ENCODE measurements at regions not wholly inside any gene's neighbourhood (a gene's known extent, or its start where the extent isn't known, plus 50 kb on each side); places are given as distances from the start of the nearest gene placed in this dataset.

DNA sequence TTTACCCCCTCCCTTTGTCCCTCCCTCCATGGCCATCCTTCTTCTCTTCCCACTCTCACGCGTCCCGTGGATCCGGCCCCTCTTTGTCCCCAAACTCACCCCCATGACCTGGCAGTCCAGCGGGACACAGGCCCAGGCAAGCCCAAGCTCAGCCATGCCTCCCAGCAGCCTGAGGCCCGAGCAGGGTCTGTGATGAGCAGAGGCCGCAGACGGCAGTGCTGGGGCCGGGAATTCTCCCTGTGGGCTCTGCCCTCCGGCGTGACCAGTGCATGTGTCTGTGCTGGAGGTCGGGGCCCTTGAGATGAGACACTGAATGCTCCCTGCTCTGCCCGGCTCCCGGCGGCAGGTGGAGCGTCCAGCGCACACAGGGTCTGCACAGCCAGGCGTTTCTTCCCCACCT, 237.9 kb downstream of the BRD1 start:
- Histone ChIP-seq H2AFZ (ENCODE audit: low read depth, low read length) (no peak overlapping the region), H3K4me1 (ENCODE audit: insufficient read depth, low read length) (no peaks in the 10 kb centered on the region), H3K4me3 (ENCODE audit: low read length) (no peak overlapping the region), H3K36me3 (ENCODE audit: insufficient read depth, low read length) (no peaks in the 10 kb centered on the region), H3K27me3 (ENCODE audit: insufficient read depth, low read length) (peaks cover 6% of the 10 kb centered on the region), H3K9me3 (ENCODE audit: low read length) (no peaks in the 10 kb centered on the region)

DNA sequence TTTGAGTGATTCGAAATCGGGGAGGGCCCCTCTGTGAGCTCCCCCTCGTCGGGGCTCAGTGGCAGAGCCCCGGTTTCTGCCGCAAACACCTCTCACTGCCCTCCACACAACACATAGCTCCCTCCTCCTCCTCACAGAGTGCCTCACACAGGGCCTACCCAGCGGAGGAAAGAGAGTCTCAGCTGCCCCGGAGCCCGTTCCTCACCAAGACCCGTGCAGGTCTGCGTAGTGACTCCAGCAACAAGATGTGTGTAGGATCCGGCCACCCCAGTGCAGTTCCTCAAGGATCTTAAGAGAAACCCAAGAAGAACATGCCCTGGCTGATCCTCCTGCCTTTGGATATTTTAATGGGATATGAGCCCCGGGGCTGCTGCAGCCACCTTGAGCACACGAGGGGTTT, 238.4 kb downstream of the BRD1 start:
- Histone ChIP-seq H2AFZ (ENCODE audit: low read depth, low read length) (no peak overlapping the region), H3K36me3 (ENCODE audit: insufficient read depth, low read length) (no peaks in the 10 kb centered on the region), H3K4me3 (ENCODE audit: low read length) (no peak overlapping the region), H3K4me1 (ENCODE audit: insufficient read depth, low read length) (no peaks in the 10 kb centered on the region), H3K9me3 (ENCODE audit: low read length) (no peaks in the 10 kb centered on the region), H3K27me3 (ENCODE audit: insufficient read depth, low read length) (peaks cover 6% of the 10 kb centered on the region)

DNA sequence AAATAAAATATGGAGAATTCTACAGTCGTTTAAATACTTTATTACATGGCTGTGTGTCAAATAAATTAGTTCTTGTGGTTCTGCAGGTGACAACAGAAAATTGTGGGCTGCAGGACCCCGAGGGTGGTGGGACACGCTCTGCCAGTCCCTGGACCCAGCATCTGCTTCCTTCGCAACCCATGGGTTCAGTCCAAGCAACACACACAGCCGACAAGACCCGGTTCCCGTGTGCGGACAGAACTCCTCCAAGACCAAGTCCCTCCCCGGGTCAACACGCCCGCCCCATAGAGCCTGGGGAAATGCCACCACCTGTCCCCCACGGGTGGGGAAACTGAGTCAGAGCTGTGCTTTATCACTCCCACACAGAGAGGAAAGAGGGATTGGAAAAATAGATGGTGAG, 238.9 kb downstream of the BRD1 start:
- Histone ChIP-seq H3K36me3 (ENCODE audit: insufficient read depth, low read length) (no peaks in the 10 kb centered on the region), H3K4me3 (ENCODE audit: low read length) (no peak overlapping the region), H3K9me3 (ENCODE audit: low read length) (no peaks in the 10 kb centered on the region), H3K4me1 (ENCODE audit: insufficient read depth, low read length) (no peaks in the 10 kb centered on the region), H3K27me3 (ENCODE audit: insufficient read depth, low read length) (peaks cover 7% of the 10 kb centered on the region), H2AFZ (ENCODE audit: low read depth, low read length) (no peak overlapping the region)

DNA sequence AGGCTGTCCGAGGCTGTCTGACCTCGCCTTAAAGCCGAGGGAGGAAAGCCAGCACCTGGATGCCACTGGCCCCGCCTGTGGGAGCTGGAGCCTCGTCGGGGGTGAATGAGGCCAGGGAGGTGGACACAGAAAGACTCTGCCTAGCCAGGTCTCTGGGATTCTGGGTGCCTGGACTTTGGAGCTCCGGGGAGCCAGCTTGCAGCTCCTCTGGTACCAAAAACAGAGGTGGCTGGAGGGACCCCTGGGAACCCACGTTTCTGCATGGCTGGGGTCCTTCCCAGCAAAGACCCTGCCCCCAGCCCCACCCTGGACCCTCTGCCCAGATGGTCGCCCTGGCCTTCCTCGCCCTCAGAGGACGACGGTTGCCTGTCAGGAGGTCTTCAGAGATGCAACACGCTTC, 239.7 kb downstream of the BRD1 start:
- Histone ChIP-seq H2AFZ (ENCODE audit: low read depth, low read length) (no peak overlapping the region), H3K36me3 (ENCODE audit: insufficient read depth, low read length) (no peaks in the 10 kb centered on the region), H3K9me3 (ENCODE audit: low read length) (no peaks in the 10 kb centered on the region), H3K4me3 (ENCODE audit: low read length) (no peak overlapping the region), H3K27me3 (ENCODE audit: insufficient read depth, low read length) (peaks cover 9% of the 10 kb centered on the region), H3K4me1 (ENCODE audit: insufficient read depth, low read length) (no peaks in the 10 kb centered on the region)

DNA sequence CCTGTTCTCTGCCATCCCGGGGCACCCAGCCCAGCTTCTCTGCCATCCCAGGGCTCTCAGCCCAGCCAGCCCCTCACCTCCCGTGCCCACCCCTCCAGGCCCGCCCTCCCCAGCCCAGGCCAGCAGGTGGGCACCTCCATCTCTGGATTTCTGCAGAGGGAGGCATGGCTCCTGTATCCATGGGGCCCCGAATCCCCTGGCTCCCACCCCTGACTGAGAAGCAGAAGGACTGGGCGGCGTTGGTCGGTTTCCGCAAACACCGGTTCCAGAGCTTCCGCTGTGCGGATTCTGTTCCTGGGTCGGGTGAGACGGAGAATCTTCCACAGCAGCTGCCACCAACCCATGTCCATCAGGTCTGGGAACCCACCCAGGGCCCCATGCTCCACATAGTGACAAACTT, 240.3 kb downstream of the BRD1 start:
- Histone ChIP-seq H3K4me3 (ENCODE audit: low read length) (no peak overlapping the region), H3K9me3 (ENCODE audit: low read length) (no peaks in the 10 kb centered on the region), H3K36me3 (ENCODE audit: insufficient read depth, low read length) (no peaks in the 10 kb centered on the region), H3K27me3 (ENCODE audit: insufficient read depth, low read length) (peaks cover 9% of the 10 kb centered on the region), H2AFZ (ENCODE audit: low read depth, low read length) (no peak overlapping the region), H3K4me1 (ENCODE audit: insufficient read depth, low read length) (no peaks in the 10 kb centered on the region)

DNA sequence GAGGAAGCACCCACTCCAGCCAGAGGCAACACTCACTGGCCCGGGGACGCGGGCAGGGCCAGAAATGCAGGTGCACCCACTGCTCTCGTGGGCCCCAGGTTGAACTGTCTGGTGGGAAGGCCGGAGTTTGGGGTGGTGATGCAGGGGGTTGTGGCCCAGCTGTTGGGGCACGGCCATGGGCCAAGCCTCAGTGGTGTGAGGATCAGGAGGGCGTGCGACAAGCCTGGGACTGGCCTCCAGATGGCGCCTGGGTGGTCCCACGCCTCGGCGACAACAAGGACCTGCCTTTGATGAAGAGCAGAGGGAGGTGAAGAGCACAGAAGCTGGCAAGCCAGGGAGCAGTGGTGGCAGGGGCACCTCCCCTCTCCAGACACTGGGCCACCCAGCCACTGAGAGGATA, 240.8 kb downstream of the BRD1 start:
- H3K4me1 ChIP-seq (ENCODE audit: insufficient read depth, low read length) = no peaks in the 10 kb centered on the region
- H3K9me3 ChIP-seq (ENCODE audit: low read length) = no peaks in the 10 kb centered on the region
- H3K4me3 ChIP-seq (ENCODE audit: low read length) = no peak overlapping the region
- no peaks in the 10 kb centered on the region for H3K36me3 ChIP-seq (ENCODE audit: insufficient read depth, low read length)
- H2AFZ ChIP-seq (ENCODE audit: low read depth, low read length) = no peak overlapping the region
- H3K27me3 ChIP-seq (ENCODE audit: insufficient read depth, low read length) = peaks cover 9% of the 10 kb centered on the region

DNA sequence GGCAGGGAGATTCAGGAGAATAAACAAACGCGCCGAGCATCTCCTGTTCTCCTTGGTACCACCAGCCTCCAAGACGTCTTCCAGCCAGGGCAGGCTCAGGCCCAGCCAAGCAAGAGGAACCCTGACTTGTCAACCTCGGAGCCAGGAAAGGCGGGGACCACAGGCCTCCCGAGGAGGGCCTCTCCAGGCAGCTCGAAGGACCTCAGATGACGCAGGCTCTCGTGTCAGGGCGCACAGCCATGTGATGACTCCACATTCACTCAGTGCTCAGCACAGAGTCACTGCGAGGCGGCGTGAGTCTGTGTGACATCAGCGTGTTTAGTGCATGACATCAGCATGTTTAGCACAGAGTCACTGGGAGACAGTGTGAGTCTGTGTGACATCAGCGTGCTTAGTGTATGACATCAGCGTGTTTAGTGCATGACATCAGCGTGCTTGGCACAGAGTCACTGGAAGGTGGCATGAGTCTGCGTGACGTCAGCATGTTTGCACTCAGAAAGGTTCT, 241.4 kb downstream of the BRD1 start:
- no peaks in the 10 kb centered on the region for H3K36me3 ChIP-seq (ENCODE audit: insufficient read depth, low read length)
- peaks cover 9% of the 10 kb centered on the region for H3K27me3 ChIP-seq (ENCODE audit: insufficient read depth, low read length)
- H3K4me3 ChIP-seq (ENCODE audit: low read length) = no peak overlapping the region

DNA sequence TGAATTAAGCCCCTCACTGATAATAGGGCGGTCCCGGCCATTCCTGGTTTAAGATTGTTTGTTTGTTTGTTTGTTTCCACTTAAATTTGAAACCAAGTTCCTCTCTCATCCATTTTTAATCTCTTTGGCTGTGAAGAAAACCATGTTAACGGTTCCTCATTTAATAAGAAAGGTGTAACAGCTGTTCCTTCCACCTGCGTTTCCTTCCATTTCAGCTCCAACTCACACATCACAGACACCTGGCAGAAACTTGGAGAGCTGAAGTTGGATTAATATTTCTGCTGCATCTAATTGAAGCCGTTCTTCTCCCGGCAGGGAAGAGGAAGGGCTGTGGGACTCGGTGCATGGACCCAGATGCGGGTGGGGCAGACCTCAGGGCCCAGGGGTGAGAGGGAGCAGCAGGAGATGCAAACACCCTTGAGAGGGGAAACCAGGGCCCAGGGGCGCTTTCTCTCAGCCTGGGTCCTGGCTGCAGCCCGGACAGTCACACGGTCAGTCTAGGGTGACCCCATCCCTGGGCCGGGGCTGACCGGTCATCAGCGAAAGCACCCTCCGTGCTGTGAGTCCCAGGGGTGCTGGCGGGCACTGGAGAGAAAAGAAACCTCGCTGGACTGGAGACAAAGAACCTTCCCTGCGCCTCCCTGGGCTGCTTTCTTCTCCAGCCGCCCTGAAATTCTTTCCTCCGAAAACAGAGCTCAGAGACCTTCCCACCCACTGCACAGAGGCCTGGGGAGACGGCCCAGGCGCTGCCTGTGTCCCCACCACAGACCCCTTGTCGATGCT, 242.0 kb downstream of the BRD1 start:
- Histone ChIP-seq H3K4me3 (ENCODE audit: low read length) (no peak overlapping the region), H3K9me3 (ENCODE audit: low read length) (no peaks in the 10 kb centered on the region), H2AFZ (ENCODE audit: low read depth, low read length) (no peak overlapping the region), H3K27me3 (ENCODE audit: insufficient read depth, low read length) (peaks cover 9% of the 10 kb centered on the region), H3K4me1 (ENCODE audit: insufficient read depth, low read length) (no peaks in the 10 kb centered on the region), H3K36me3 (ENCODE audit: insufficient read depth, low read length) (no peaks in the 10 kb centered on the region)

More for the DNA sequence above, 241.4 kb downstream of the BRD1 start:
- Histone ChIP-seq H3K4me1 (ENCODE audit: insufficient read depth, low read length) (no peaks in the 10 kb centered on the region), H2AFZ (ENCODE audit: low read depth, low read length) (no peak overlapping the region), H3K9me3 (ENCODE audit: low read length) (no peaks in the 10 kb centered on the region)

DNA sequence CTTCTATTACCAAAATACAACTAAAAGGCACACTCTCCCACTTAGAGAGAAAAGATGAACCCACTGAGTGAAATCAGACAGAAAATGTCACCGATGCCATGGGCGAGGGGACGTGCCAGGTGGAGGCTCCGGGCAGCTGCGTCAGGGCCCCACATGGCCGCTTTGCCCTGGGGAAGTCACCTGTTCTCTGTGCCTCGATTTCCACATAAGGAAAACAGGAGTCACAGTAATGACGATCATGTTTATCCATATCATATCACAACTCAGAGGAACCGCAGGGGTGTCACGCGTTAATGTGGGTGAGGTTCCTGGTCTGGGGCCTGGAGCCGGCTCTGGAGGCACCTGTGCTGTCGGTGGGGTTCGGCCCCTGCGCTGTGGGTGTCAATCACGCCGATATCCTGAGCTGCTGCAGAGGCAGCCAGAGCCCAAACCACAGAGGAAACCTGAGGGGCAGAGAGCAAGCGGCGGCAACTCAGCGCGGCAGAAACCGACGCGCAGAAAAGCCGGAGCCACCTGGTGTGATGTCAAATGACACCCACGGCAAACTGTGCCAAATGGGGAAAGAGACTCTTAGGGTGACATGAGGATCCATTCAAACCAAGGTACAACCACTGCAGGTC, 243.7 kb downstream of the BRD1 start:
- no peak overlapping the region for H2AFZ ChIP-seq (ENCODE audit: low read depth, low read length)
- no peaks in the 10 kb centered on the region for H3K9me3 ChIP-seq (ENCODE audit: low read length)
- peaks cover 9% of the 10 kb centered on the region for H3K27me3 ChIP-seq (ENCODE audit: insufficient read depth, low read length)
- no peaks in the 10 kb centered on the region for H3K4me1 ChIP-seq (ENCODE audit: insufficient read depth, low read length)
- H3K4me3 ChIP-seq (ENCODE audit: low read length) = no peak overlapping the region
- H3K36me3 ChIP-seq (ENCODE audit: insufficient read depth, low read length) = no peaks in the 10 kb centered on the region

DNA sequence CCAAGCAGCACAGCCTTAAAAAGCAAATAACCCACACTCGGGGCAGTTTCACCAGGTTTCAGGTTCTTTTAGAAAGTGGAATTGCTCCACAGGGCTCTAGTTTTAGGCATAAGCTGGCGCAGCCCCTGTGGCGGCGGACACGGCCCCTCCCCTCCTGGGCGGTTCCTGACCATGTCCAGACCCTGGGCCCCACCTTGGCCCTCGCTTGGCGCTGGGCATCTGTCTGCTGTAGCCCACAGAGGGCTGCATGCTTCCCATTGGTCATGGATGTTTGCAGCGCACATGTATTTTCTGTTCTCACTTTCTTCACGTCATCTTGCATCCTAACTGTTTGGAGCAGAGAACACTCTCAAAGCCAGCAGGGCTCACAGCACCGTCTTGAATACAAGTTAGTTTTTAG, 244.3 kb downstream of the BRD1 start:
- H3K27me3 ChIP-seq (ENCODE audit: insufficient read depth, low read length) = peaks cover 9% of the 10 kb centered on the region
- H3K4me1 ChIP-seq (ENCODE audit: insufficient read depth, low read length) = no peaks in the 10 kb centered on the region
- H3K36me3 ChIP-seq (ENCODE audit: insufficient read depth, low read length) = no peaks in the 10 kb centered on the region
- H2AFZ ChIP-seq (ENCODE audit: low read depth, low read length) = no peak overlapping the region
- no peaks in the 10 kb centered on the region for H3K9me3 ChIP-seq (ENCODE audit: low read length)
- H3K4me3 ChIP-seq (ENCODE audit: low read length) = no peak overlapping the region

DNA sequence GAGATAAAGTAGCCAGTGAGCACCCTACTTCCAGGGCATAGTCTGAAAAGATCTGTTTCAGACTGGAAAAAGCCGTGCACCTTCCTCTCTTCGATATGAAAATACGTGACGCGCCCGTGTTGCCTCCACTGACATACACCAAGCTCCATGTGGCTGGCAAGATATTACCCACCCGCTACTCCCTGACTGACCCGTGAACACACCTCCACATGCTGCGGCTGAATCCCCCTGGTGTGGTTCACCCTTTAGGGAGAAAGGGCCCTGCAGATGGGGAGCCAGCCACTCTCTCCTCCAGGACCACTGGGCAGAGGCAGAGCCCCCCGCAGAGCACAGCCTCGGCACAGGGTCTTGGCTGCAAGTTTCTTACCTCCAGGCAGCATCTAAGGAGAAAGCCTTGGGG, 245.0 kb downstream of the BRD1 start:
- no peaks in the 10 kb centered on the region for H3K36me3 ChIP-seq (ENCODE audit: insufficient read depth, low read length)
- no peak overlapping the region for H2AFZ ChIP-seq (ENCODE audit: low read depth, low read length)
- peaks cover 9% of the 10 kb centered on the region for H3K27me3 ChIP-seq (ENCODE audit: insufficient read depth, low read length)
- no peaks in the 10 kb centered on the region for H3K9me3 ChIP-seq (ENCODE audit: low read length)
- no peaks in the 10 kb centered on the region for H3K4me1 ChIP-seq (ENCODE audit: insufficient read depth, low read length)
- H3K4me3 ChIP-seq (ENCODE audit: low read length) = no peak overlapping the region

DNA sequence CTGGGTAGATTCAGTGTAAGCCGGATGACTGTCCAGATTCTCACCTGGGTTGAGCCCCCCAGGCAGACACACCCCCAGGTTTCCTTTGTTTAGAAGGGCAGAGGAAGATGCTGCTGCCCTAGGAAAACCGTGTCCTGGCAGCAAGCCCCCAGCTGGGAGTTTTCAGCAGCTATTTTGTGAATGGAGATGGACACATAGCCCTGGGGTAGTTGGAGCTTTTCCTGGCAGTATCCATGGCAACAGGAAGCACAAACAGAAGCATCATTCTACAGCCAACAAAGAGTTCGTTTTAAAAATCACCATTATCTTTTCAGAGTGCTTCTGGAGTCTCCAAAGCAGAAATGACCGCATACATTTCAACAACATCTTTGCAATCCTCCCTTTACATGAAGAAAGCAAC, 245.5 kb downstream of the BRD1 start:
- Histone ChIP-seq H2AFZ (ENCODE audit: low read depth, low read length) (no peak overlapping the region), H3K4me3 (ENCODE audit: low read length) (no peak overlapping the region), H3K27me3 (ENCODE audit: insufficient read depth, low read length) (peaks cover 9% of the 10 kb centered on the region), H3K4me1 (ENCODE audit: insufficient read depth, low read length) (no peaks in the 10 kb centered on the region), H3K9me3 (ENCODE audit: low read length) (no peaks in the 10 kb centered on the region), H3K36me3 (ENCODE audit: insufficient read depth, low read length) (no peaks in the 10 kb centered on the region)

DNA sequence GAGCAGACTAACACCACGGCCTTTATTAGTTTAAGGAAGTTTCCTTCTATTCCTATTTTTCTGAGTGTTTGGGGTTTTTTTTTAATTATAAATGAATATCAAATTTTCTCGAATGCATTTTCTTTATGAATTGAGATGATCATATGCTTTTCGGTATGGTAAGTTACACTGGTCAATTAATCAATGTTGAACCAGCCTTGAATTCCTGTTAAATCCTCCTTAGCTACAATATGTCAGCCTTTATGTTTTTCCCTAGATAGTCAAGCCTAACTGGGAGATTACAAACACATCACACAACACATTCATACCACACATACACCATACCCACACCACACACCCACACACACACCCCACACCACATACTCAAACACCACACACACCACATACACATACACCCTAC, 247.6 kb downstream of the BRD1 start:
- Histone ChIP-seq H3K4me1 (ENCODE audit: insufficient read depth, low read length) (no peaks in the 10 kb centered on the region), H3K9me3 (ENCODE audit: low read length) (no peaks in the 10 kb centered on the region), H3K36me3 (ENCODE audit: insufficient read depth, low read length) (no peaks in the 10 kb centered on the region), H3K4me3 (ENCODE audit: low read length) (no peak overlapping the region), H3K27me3 (ENCODE audit: insufficient read depth, low read length) (peaks cover 3% of the 10 kb centered on the region), H2AFZ (ENCODE audit: low read depth, low read length) (no peak overlapping the region)

Measured in neuron (in vitro differentiated cells).